HCT116 (cell line): ENCODE measurements at regions not wholly inside any gene's neighbourhood (a gene's known extent, or its start where the extent isn't known, plus 50 kb on each side); places are given as distances from the start of the nearest gene placed in this dataset.

Source experiments
- ATAC-seq: fragments of 200-7000 bp; cut with Tn5 transposase; 2 replicates; pipeline ENCODE4 v1.9.1; 2020; ENCODE audit warnings: mild to moderate bottlenecking, moderate library complexity
- BruUV-seq: library from RNA; stranded (reverse); fragments of 400-500 nt; replicated peaks from 2 replicates; lab custom pipeline; 2021; lab: Mats Ljungman, UMichigan
- CTCF ChIA-PET: fragments of 300-600 bp; sonication (Branson Sonifier 250); formaldehyde crosslinking; loops from one replicate; lab custom pipeline; 2021; ENCODE audit warnings: antibody characterized with exemption; lab: Charles Lee
- POLR2A ChIA-PET: fragments of 300-600, 350-600 bp; sonication (Branson Sonifier 250); formaldehyde crosslinking; loops from one replicate; lab custom pipeline; 2021; ENCODE audit warnings: antibody characterized with exemption; lab: Charles Lee
- RAD21 ChIA-PET, 2 experiments: fragments of 300-600 bp; sonication (Branson Sonifier 250); formaldehyde crosslinking; loops; one replicate each; lab custom pipeline; 2023; ENCODE audit warnings: low total read pairs in 2 of 2; ENCODE audit not compliant: uncharacterized antibody in 2 of 2, unreplicated experiment in 2 of 2, low non-redundant PET in 1 of 2; lab: Charles Lee
- DNase-seq: peaks from one replicate; pipeline ENCODE4 v3.0.0-alpha.2; 2010; ENCODE audit warnings: low read depth, low spot score
- H2AFZ ChIP-seq: fragments of 200-600 bp; shearing (Covaris generic), sonication (generic); 2 replicates; pipeline ENCODE4 v1.6.1; 2017; ENCODE audit warnings: low read depth, mixed run types, mixed read lengths, antibody characterized with exemption, low read length; ENCODE audit not compliant: poor library complexity, severe bottlenecking
- H3K27ac ChIP-seq: 2 replicates; pipeline ENCODE4 v1.5.1; 2012; ENCODE audit warnings: low read depth, low read length
- H3K27me3 ChIP-seq: fragments of 200-600 bp; sonication (generic); 2 replicates; pipeline ENCODE4 v1.6.1; 2016; ENCODE audit warnings: mixed run types, low read length, mixed read lengths; ENCODE audit not compliant: insufficient read depth
- H3K36me3 ChIP-seq, 2 experiments: fragments of 200-500 bp in 1 of 2; fragments of 200-600 bp in 1 of 2; sonication (Bioruptor generic) in 1 of 2; sonication (generic) in 1 of 2; 2 replicates each; pipeline versions ENCODE4 v1.5.1 to v1.6.1; 2014 to 2016; ENCODE audit warnings: low read length in 2 of 2, inconsistent platforms in 1 of 2, mixed read lengths in 1 of 2, mixed run types in 1 of 2; ENCODE audit not compliant: insufficient read depth in 2 of 2, control insufficient read depth in 1 of 2
- H3K4me1 ChIP-seq, 2 experiments: fragments of 200-600 bp in 1 of 2; sonication (generic) in 1 of 2; 2 replicates each; pipeline versions ENCODE4 v1.5.1 to v1.6.1; 2012 to 2017; ENCODE audit warnings: low read length in 2 of 2, inconsistent platforms in 1 of 2, mild to moderate bottlenecking in 1 of 2, mixed read lengths in 1 of 2, mixed run types in 1 of 2, moderate library complexity in 1 of 2; ENCODE audit not compliant: insufficient read depth in 2 of 2, control insufficient read depth in 1 of 2
- H3K4me2 ChIP-seq: fragments of 200-600 bp; sonication (generic); 2 replicates; pipeline ENCODE4 v1.6.1; 2017; ENCODE audit warnings: mixed run types, low read length, mixed read lengths
- H3K4me3 ChIP-seq, 2 experiments: fragments of 200-600 bp in 1 of 2; sonication (generic) in 1 of 2; replicated peaks in 1 of 2; 2 replicates each; pipeline ENCODE4 v1.5.1; 2011 to 2016; ENCODE audit warnings: low read length in 2 of 2, control low read depth in 1 of 2, low read depth in 1 of 2, mild to moderate bottlenecking in 1 of 2, mixed read lengths in 1 of 2, mixed run types in 1 of 2
- H3K79me2 ChIP-seq: fragments of 200-600 bp; sonication (generic); 2 replicates; pipeline ENCODE4 v1.6.1; 2017; ENCODE audit warnings: mild to moderate bottlenecking, mixed run types, low read length, moderate library complexity, mixed read lengths; ENCODE audit not compliant: insufficient read depth
- H3K9ac ChIP-seq: fragments of 200-600 bp; sonication (generic); 2 replicates; pipeline ENCODE4 v1.6.1; 2016; ENCODE audit warnings: low read length, mixed read lengths
- H3K9me2 ChIP-seq: fragments of 200-600 bp; sonication (generic), shearing (Covaris generic); 2 replicates; pipeline ENCODE4 v1.6.1; 2017; ENCODE audit warnings: mixed run types, mild to moderate bottlenecking, moderate library complexity; ENCODE audit not compliant: insufficient read depth
- H3K9me3 ChIP-seq, 2 experiments: fragments of 200-500 bp in 1 of 2; fragments of 200-600 bp in 1 of 2; sonication (Bioruptor generic) in 1 of 2; sonication (generic) in 1 of 2; 2 replicates each; pipeline ENCODE4 v1.6.1; 2014 to 2017; ENCODE audit warnings: low read length in 2 of 2, mixed read lengths in 2 of 2, inconsistent platforms in 1 of 2, low read depth in 1 of 2, mild to moderate bottlenecking in 1 of 2, mixed run types in 1 of 2, moderate library complexity in 1 of 2; ENCODE audit not compliant: control insufficient read depth in 1 of 2, insufficient read depth in 1 of 2
- H4K20me1 ChIP-seq: fragments of 200-600 bp; sonication (generic), shearing (Covaris generic); 2 replicates; pipeline ENCODE4 v1.6.1; 2017; ENCODE audit warnings: mixed run types, mild to moderate bottlenecking, moderate library complexity; ENCODE audit not compliant: insufficient read depth
- CEBPB ChIP-seq: IDR thresholded peaks from 2 replicates; pipeline ENCODE4 v1.6.1; 2012; ENCODE audit warnings: low read depth
- ELF1 ChIP-seq: IDR thresholded peaks from 2 replicates; pipeline ENCODE4 v1.6.1; 2012; ENCODE audit warnings: low read depth, borderline replicate concordance
- RAD21 ChIP-seq: IDR thresholded peaks from 2 replicates; pipeline ENCODE4 v1.6.1; 2012; ENCODE audit warnings: low read depth, mild to moderate bottlenecking
- SIN3A ChIP-seq: IDR thresholded peaks from 2 replicates; pipeline ENCODE4 v1.6.1; 2012; ENCODE audit warnings: low read depth
- ZFX ChIP-seq: fragments of 450-650 bp; IDR thresholded peaks from 2 replicates; pipeline ENCODE4 v1.6.1; 2017
- ZNF274 ChIP-seq: fragments of 200-500 bp; sonication (Bioruptor generic); IDR thresholded peaks from 2 replicates; pipeline ENCODE4 v1.6.1; 2014; ENCODE audit warnings: mild to moderate bottlenecking, low read depth, low read length, inconsistent platforms
- intact Hi-C: fragments of 100-400 bp; cut with micrococcal nuclease; formaldehyde crosslinking; loops from 2 replicates; pipeline ENCODE4 v1.10.0; 2022
- TF ChIP-seq, protein P1 (sequence below), 3 experiments: fragments of 200-600 bp in 1 of 3; sonication (generic) in 1 of 3; IDR thresholded peaks in 2 of 3; conservative IDR thresholded peaks in 1 of 3; 2 replicates each; pipeline ENCODE4 v1.5.1; 2012 to 2017; ENCODE audit warnings: low read depth in 2 of 3, low read length in 2 of 3, antibody characterized with exemption in 1 of 3, borderline replicate concordance in 1 of 3, control low read depth in 1 of 3, mild to moderate bottlenecking in 1 of 3, mixed read lengths in 1 of 3, mixed run types in 1 of 3, moderate library complexity in 1 of 3; ENCODE audit not compliant: insufficient read depth in 1 of 3
- TF ChIP-seq, protein P2 (sequence below): IDR thresholded peaks from 2 replicates; pipeline ENCODE4 v1.6.1; 2012

DNA sequence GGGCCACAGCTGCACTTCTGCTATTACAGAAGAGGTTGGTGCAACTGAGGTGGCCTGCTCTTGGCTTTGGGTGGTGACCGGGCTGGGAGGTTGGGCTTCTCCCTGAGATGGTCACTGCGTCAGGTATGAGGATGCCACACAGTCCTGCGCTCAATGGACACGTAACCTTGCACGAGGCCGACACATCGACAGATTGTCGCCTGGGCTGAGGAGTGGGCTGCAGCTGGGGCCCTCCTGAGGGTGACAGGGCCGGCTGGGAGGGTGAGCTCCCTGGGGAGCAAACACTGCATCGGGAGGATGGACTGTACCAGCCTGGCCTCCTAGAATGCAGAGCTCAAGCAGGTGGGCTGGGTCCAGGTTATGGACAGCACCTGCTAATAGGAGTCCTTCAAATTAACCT is 261.1 kb upstream of the ADAMTS16 start (continued):
- TF ChIP-seq ZNF274 = no peak
- TF ChIP-seq, protein P1, sequence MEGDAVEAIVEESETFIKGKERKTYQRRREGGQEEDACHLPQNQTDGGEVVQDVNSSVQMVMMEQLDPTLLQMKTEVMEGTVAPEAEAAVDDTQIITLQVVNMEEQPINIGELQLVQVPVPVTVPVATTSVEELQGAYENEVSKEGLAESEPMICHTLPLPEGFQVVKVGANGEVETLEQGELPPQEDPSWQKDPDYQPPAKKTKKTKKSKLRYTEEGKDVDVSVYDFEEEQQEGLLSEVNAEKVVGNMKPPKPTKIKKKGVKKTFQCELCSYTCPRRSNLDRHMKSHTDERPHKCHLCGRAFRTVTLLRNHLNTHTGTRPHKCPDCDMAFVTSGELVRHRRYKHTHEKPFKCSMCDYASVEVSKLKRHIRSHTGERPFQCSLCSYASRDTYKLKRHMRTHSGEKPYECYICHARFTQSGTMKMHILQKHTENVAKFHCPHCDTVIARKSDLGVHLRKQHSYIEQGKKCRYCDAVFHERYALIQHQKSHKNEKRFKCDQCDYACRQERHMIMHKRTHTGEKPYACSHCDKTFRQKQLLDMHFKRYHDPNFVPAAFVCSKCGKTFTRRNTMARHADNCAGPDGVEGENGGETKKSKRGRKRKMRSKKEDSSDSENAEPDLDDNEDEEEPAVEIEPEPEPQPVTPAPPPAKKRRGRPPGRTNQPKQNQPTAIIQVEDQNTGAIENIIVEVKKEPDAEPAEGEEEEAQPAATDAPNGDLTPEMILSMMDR (IDR thresholded peaks at IDR 0.05 in 2 of 3, conservative IDR thresholded peaks at IDR 0.05 in 1 of 3; ENCODE audit: borderline replicate concordance in 1 of 3, insufficient read depth in 1 of 3, low read depth in 2 of 3, low read length in 2 of 3) = no peak
- no peak for TF ChIP-seq SIN3A
- TF ChIP-seq, protein P2, sequence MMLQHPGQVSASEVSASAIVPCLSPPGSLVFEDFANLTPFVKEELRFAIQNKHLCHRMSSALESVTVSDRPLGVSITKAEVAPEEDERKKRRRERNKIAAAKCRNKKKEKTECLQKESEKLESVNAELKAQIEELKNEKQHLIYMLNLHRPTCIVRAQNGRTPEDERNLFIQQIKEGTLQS = no peak
- no peak for TF ChIP-seq CEBPB
- no peak for TF ChIP-seq RAD21
- TF ChIP-seq ZFX = no peak

DNA sequence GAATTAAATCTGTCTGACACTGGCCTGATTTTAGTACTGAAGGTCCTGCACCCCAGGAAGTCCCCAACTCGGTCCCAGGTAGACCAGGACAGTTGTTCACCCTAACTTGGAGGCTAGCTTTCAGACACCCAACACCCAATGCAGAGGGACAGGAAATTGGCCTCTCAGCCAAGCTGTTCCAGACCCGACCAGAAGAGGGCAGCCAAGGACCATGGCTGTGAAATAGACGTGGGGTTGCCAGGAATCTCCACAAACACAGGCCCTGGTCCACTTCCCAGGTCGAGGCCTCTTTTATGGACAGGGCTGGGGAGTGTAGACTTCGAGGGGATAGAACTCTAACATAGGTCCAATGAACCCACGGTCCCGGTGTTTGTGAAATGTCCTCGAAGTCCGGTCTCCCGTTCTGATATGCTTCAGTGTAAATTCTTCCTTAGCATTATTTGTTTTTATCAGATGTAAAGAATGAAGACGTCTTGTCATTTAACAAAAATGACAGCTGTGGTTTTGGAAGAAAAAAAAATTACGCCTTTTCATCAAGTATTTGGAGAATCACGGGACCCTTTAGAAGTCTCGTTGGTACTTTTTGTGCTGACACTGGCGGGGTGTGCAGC is 260.3 kb upstream of the ADAMTS16 start:
- Histone ChIP-seq H3K9me2 (no peaks in the 10 kb centered on the region), H3K9ac (no peak overlapping the region), H4K20me1 (no peaks in the 10 kb centered on the region), H3K4me2 (no peak overlapping the region), H2AFZ (no peak overlapping the region), H3K79me2 (no peaks in the 10 kb centered on the region), H3K27ac (no peak overlapping the region), H3K9me3 (no peaks in the 10 kb centered on the region), H3K4me3 (no peak overlapping the region), H3K4me1 (no peaks in the 10 kb centered on the region), H3K36me3 (no peaks in the 10 kb centered on the region), H3K27me3 (peaks cover 5% of the 10 kb centered on the region; the same call in 1 of the 2 replicates)
- peak; percentile 83 for TF ChIP-seq RAD21
- no peak for TF ChIP-seq ELF1
- TF ChIP-seq, protein P1 (IDR thresholded peaks at IDR 0.05 in 2 of 3, conservative IDR thresholded peaks at IDR 0.05 in 1 of 3; ENCODE audit: borderline replicate concordance in 1 of 3, insufficient read depth in 1 of 3, low read depth in 2 of 3, low read length in 2 of 3) = peak; percentile 53 to 90 (median 89); a peak in 5 of 6 replicates
- POLR2A ChIA-PET = no interaction called here
- CTCF ChIA-PET = interaction anchor here (0.7 to 1.5 kb wide), 6 partner anchors 61 to 586 kb away, joined by 3 to 14 read pairs (median 4); partner anchors contain the start of gene ICE1
- RAD21 ChIA-PET = interaction anchor here (0.6 to 0.9 kb wide), 3 partner anchors 62 to 515 kb away, joined by 3 read pairs; no protein-coding TSS in a partner anchor
- BruUV-seq = no TSS peak
- ATAC-seq = peak; percentile 92
- peak; percentile 39 for DNase-seq
- intact Hi-C loops = loop anchor here (1.0 kb wide), 2 partner anchors 63 to 540 kb away; no protein-coding TSS in a partner anchor
